RWPE2 (cell line): ENCODE measurements at regions not wholly inside any gene's neighbourhood (a gene's known extent, or its start where the extent isn't known, plus 50 kb on each side); places are given as distances from the start of the nearest gene placed in this dataset.
A peak's percentile ranks its signal among the peaks of the same experiment; 100 is the strongest.

Source experiments
- ATAC-seq: fragments of 200-7000 bp; cut with Tn5 transposase; 3 replicates; pipeline ENCODE4 v1.9.1; 2021; ENCODE audit warnings: low read depth
- DNase-seq: peaks from one replicate; pipeline ENCODE4 v3.0.0-alpha.2; 2020; ENCODE audit warnings: low spot score
- H3K27ac ChIP-seq: fragments of 450-650 bp; 2 replicates; pipeline ENCODE4 v1.5.1; 2017; ENCODE audit warnings: mild to moderate bottlenecking; ENCODE audit not compliant: poor library complexity, severe bottlenecking
- H3K27me3 ChIP-seq: fragments of 250-450 bp; sonication (Bioruptor Pico); 2 replicates; pipeline ENCODE4 v1.5.1; 2021; ENCODE audit warnings: mild to moderate bottlenecking, moderate library complexity; ENCODE audit not compliant: insufficient read depth, poor library complexity, severe bottlenecking
- H3K36me3 ChIP-seq: fragments of 250-450 bp; sonication (Bioruptor Pico); 2 replicates; pipeline ENCODE4 v1.5.1; 2020; ENCODE audit warnings: low read depth, mild to moderate bottlenecking, moderate library complexity
- H3K4me1 ChIP-seq: fragments of 250-450 bp; sonication (Bioruptor Pico); 2 replicates; pipeline ENCODE4 v1.5.1; 2021; ENCODE audit warnings: mild to moderate bottlenecking, moderate library complexity; ENCODE audit not compliant: insufficient read depth, poor library complexity, severe bottlenecking
- H3K4me3 ChIP-seq: fragments of 250-450 bp; sonication (Bioruptor Pico); 2 replicates; pipeline ENCODE4 v1.5.1; 2021; ENCODE audit warnings: mild to moderate bottlenecking, moderate library complexity; ENCODE audit not compliant: severe bottlenecking
- H3K9me3 ChIP-seq: fragments of 250-450 bp; sonication (Bioruptor Pico); 2 replicates; pipeline ENCODE4 v1.5.1; 2021; ENCODE audit warnings: mild to moderate bottlenecking, moderate library complexity; ENCODE audit not compliant: severe bottlenecking
- TF ChIP-seq, protein P1 (sequence below): fragments of 450-650 bp; IDR thresholded peaks from one replicate; pipeline ENCODE4 v1.5.1; 2017; ENCODE audit warnings: mild to moderate bottlenecking, moderate library complexity; ENCODE audit not compliant: poor library complexity, severe bottlenecking

GRCh38 chr2:123546353-123546752, 478.7 kb upstream of the CNTNAP5 start:
- TF ChIP-seq, protein P1, sequence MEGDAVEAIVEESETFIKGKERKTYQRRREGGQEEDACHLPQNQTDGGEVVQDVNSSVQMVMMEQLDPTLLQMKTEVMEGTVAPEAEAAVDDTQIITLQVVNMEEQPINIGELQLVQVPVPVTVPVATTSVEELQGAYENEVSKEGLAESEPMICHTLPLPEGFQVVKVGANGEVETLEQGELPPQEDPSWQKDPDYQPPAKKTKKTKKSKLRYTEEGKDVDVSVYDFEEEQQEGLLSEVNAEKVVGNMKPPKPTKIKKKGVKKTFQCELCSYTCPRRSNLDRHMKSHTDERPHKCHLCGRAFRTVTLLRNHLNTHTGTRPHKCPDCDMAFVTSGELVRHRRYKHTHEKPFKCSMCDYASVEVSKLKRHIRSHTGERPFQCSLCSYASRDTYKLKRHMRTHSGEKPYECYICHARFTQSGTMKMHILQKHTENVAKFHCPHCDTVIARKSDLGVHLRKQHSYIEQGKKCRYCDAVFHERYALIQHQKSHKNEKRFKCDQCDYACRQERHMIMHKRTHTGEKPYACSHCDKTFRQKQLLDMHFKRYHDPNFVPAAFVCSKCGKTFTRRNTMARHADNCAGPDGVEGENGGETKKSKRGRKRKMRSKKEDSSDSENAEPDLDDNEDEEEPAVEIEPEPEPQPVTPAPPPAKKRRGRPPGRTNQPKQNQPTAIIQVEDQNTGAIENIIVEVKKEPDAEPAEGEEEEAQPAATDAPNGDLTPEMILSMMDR = no peak
- Histone ChIP-seq H3K4me1 (no peaks in the 10 kb centered on the region), H3K4me3 (no peak overlapping the region)

GRCh38 chr2:123563515-123563914, 461.6 kb upstream of the CNTNAP5 start:
- H3K4me3 ChIP-seq = no peak overlapping the region
- ATAC-seq = no peak
- peaks cover 2% of the 10 kb centered on the region for H3K9me3 ChIP-seq

More at GRCh38 chr2:123546353-123546752, 478.7 kb upstream of the CNTNAP5 start:
- Histone ChIP-seq H3K27me3 (no peaks in the 10 kb centered on the region), H3K36me3 (no peaks in the 10 kb centered on the region), H3K27ac (no peak overlapping the region), H3K9me3 (no peaks in the 10 kb centered on the region)
- ATAC-seq = 0 out of 3 replicates have a peak, but pooled peaks have one; percentile 33
- DNase-seq = no peak

GRCh38 chr2:123566291-123566946, 458.7 kb upstream of the CNTNAP5 start:
- ATAC-seq = no peak
- Histone ChIP-seq H3K9me3 (peaks cover 2% of the 10 kb centered on the region), H3K4me3 (no peak overlapping the region), H3K27ac (no peak overlapping the region), H3K27me3 (no peaks in the 10 kb centered on the region), H3K4me1 (no peaks in the 10 kb centered on the region), H3K36me3 (no peaks in the 10 kb centered on the region)
- DNase-seq = no peak
- TF ChIP-seq, protein P1 = no peak

More at GRCh38 chr2:123563515-123563914, 461.6 kb upstream of the CNTNAP5 start:
- TF ChIP-seq, protein P1 = no peak
- no peaks in the 10 kb centered on the region for H3K27me3 ChIP-seq
- no peak for DNase-seq
- no peaks in the 10 kb centered on the region for H3K4me1 ChIP-seq
- no peaks in the 10 kb centered on the region for H3K36me3 ChIP-seq
- H3K27ac ChIP-seq = no peak overlapping the region

DNA sequence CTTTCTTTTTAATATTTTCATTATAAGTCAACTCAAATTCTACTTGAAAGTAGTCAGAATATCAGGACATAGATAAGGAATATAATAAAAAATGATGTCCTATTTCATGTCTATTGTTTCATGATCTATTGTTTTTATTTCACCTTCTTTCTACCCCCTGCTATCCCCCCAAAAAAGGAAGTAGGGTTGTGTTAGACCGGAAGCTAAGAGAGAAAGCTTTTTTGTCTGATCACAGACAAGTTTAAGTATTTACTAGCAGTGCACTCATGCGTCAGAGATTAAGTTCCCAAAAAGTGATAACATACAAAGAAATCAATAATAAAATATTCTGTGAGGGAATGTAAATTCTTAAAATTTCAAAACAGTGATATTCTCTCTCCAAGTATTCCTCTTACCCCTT, 447.1 kb upstream of the CNTNAP5 start:
- TF ChIP-seq, protein P1 = no peak
- Histone ChIP-seq H3K36me3 (no peaks in the 10 kb centered on the region), H3K27ac (no peak overlapping the region), H3K9me3 (no peaks in the 10 kb centered on the region), H3K4me3 (no peak overlapping the region), H3K27me3 (peaks cover 15% of the 10 kb centered on the region), H3K4me1 (no peaks in the 10 kb centered on the region)
- DNase-seq (no peak), ATAC-seq (no peak)

GRCh38 chr2:123596621-123597020, 428.5 kb upstream of the CNTNAP5 start:
- no peak overlapping the region for H3K27ac ChIP-seq

More at GRCh38 chr2:123596621-123597020, 428.5 kb upstream of the CNTNAP5 start:
- DNase-seq (no peak), ATAC-seq (no peak)
- Histone ChIP-seq H3K4me3 (no peak overlapping the region), H3K9me3 (no peaks in the 10 kb centered on the region), H3K4me1 (no peaks in the 10 kb centered on the region), H3K36me3 (no peaks in the 10 kb centered on the region), H3K27me3 (no peaks in the 10 kb centered on the region)
- TF ChIP-seq, protein P1 = no peak
